A549 (cell line): ENCODE measurements at regions not wholly inside any gene's neighbourhood (a gene's known extent, or its start where the extent isn't known, plus 50 kb on each side); places are given as distances from the start of the nearest gene placed in this dataset.

ENCODE experiments used
- ATAC-seq, 2 experiments: fragments of 200-7000 bp in 1 of 2; fragments of >200 bp in 1 of 2; cut with Nextera tagmentation in 1 of 2; cut with Tn5 transposase in 1 of 2; 3 replicates each; pipeline versions ENCODE4 v1.8.0 to v1.9.1; 2018 to 2020; ENCODE audit warnings: mild to moderate bottlenecking in 1 of 2, moderate library complexity in 1 of 2
- CTCF ChIA-PET: fragments of 300-600 bp; sonication (Branson Sonifier 250); formaldehyde crosslinking; extraction: SDS; loops from one replicate; lab custom pipeline; 2021; ENCODE audit warnings: antibody characterized with exemption, inconsistent platforms; lab: Yijun Ruan, JAX
- POLR2A ChIA-PET: fragments of 350-600 bp; formaldehyde crosslinking; extraction: SDS; loops from one replicate; lab custom pipeline; 2021; ENCODE audit warnings: antibody characterized with exemption, inconsistent platforms; lab: Yijun Ruan, JAX
- DNase-seq, 2 experiments: peaks; one replicate each; pipeline versions ENCODE4 v3.0.0 to v3.0.0-alpha.2; 2011 to 2016; ENCODE audit warnings: low read depth in 1 of 2, low spot score in 1 of 2
- FAIRE-seq: peaks from 2 replicates; lab custom pipeline; 2011; peaks lifted over from hg19 to GRCh38; lab: Jason Lieb, UNC
- H3K27ac ChIP-seq, 2 experiments: fragments of >200 bp; sonication (Bioruptor Twin); formaldehyde crosslinking; 3 replicates each; pipeline ENCODE4 v1.5.1; 2016 to 2017
- H3K4me1 ChIP-seq: fragments of >200 bp; sonication (Bioruptor Twin); formaldehyde crosslinking; 3 replicates; pipeline ENCODE4 v1.6.1; 2016
- H3K4me2 ChIP-seq: fragments of >200 bp; sonication (Bioruptor Twin); formaldehyde crosslinking; 3 replicates; pipeline ENCODE4 v1.6.1; 2016
- H3K4me3 ChIP-seq: fragments of >200 bp; sonication (Bioruptor Twin); formaldehyde crosslinking; 3 replicates; pipeline ENCODE4 v1.5.1; 2016
- H3K9me3 ChIP-seq: fragments of >200 bp; sonication (Bioruptor Twin); formaldehyde crosslinking; 3 replicates; pipeline ENCODE4 v1.6.1; 2016
- CHD2 ChIP-seq: fragments of 150-350 bp; IDR thresholded peaks from 2 replicates; pipeline ENCODE4 v1.6.1; 2014; ENCODE audit warnings: low read length; ENCODE audit not compliant: partially characterized antibody
- EHMT2 ChIP-seq: fragments of 200-600 bp; sonication (generic); IDR thresholded peaks from 2 replicates; pipeline ENCODE4 v1.6.1; 2016; ENCODE audit warnings: antibody characterized with exemption, low read depth, mild to moderate bottlenecking, moderate library complexity
- EP300 ChIP-seq, 2 experiments: fragments of >200 bp; sonication (Bioruptor Twin); formaldehyde crosslinking; IDR thresholded peaks; 2 replicates in 1 of 2; 3 replicates in 1 of 2; pipeline ENCODE4 v1.6.1; 2016 to 2017
- ESRRA ChIP-seq: fragments of 150-350 bp; IDR thresholded peaks from 2 replicates; pipeline ENCODE4 v1.6.1; 2014; ENCODE audit warnings: mild to moderate bottlenecking, low read length, borderline replicate concordance
- FOSL2 ChIP-seq, 2 experiments: fragments of 450-650 bp in 1 of 2; fragments of >200 bp in 1 of 2; sonication (Bioruptor Twin) in 1 of 2; formaldehyde crosslinking; IDR thresholded peaks; 2 replicates each; pipeline versions ENCODE4 v1.5.0 to v1.6.1; 2016 to 2020; ENCODE audit warnings: mild to moderate bottlenecking in 1 of 2, moderate library complexity in 1 of 2
- FOXS1 ChIP-seq: fragments of 250-450 bp; sonication (Bioruptor Pico); IDR thresholded peaks from 2 replicates; pipeline ENCODE4 v1.5.0; 2020; ENCODE audit warnings: mild to moderate bottlenecking, moderate library complexity
- HEYL ChIP-seq: fragments of 250-450 bp; sonication (Bioruptor Pico); IDR thresholded peaks from 2 replicates; pipeline ENCODE4 v1.8.0; 2021; ENCODE audit warnings: mild to moderate bottlenecking, moderate library complexity
- HOXB5 ChIP-seq: fragments of 250-450 bp; sonication (Bioruptor Pico); IDR thresholded peaks from 2 replicates; pipeline ENCODE4 v1.5.0; 2020; ENCODE audit warnings: mild to moderate bottlenecking, moderate library complexity
- JUN ChIP-seq, 2 experiments: fragments of >200 bp; sonication (Bioruptor Twin); formaldehyde crosslinking; IDR thresholded peaks; 2 replicates in 1 of 2; 3 replicates in 1 of 2; pipeline ENCODE4 v1.6.1; 2016 to 2017
- JUNB ChIP-seq: fragments of >200 bp; sonication (Bioruptor Twin); formaldehyde crosslinking; IDR thresholded peaks from 2 replicates; pipeline ENCODE4 v1.6.1; 2016
- KDM1A ChIP-seq: fragments of 200-600 bp; sonication (generic); IDR thresholded peaks from 2 replicates; pipeline ENCODE4 v1.6.1; 2016; ENCODE audit warnings: low read depth, mild to moderate bottlenecking
- NFE2L2 ChIP-seq: fragments of 150-350 bp; conservative IDR thresholded peaks from 2 replicates; pipeline ENCODE4 v1.6.1; 2014; ENCODE audit warnings: low read length
- POLR2AphosphoS2 ChIP-seq: conservative IDR thresholded peaks from 2 replicates; pipeline ENCODE4 v1.6.1; 2012; ENCODE audit warnings: low read length, improper control_type of control experiment, inconsistent platforms
- RARB ChIP-seq: fragments of 250-450 bp; sonication (Bioruptor Pico); IDR thresholded peaks from 2 replicates; pipeline ENCODE4 v1.8.0; 2021; ENCODE audit warnings: mild to moderate bottlenecking, moderate library complexity
- RFX5 ChIP-seq: fragments of 450-650 bp; IDR thresholded peaks from 2 replicates; pipeline ENCODE4 v1.7.1; 2014; ENCODE audit warnings: antibody characterized with exemption, mild to moderate bottlenecking, moderate library complexity
- RNF2 ChIP-seq: fragments of 200-600 bp; sonication (generic); IDR thresholded peaks from 2 replicates; pipeline ENCODE4 v1.6.1; 2016; ENCODE audit warnings: low read depth, mild to moderate bottlenecking, antibody characterized with exemption, moderate library complexity, borderline replicate concordance
- SMC3 ChIP-seq: fragments of >200 bp; sonication (Bioruptor Twin); formaldehyde crosslinking; IDR thresholded peaks from 3 replicates; pipeline ENCODE4 v1.6.1; 2018; ENCODE audit warnings: inconsistent platforms
- TFCP2L1 ChIP-seq: fragments of 250-450 bp; sonication (Bioruptor Pico); IDR thresholded peaks from 2 replicates; pipeline ENCODE4 v1.5.0; 2021; ENCODE audit warnings: mild to moderate bottlenecking
- TP53 ChIP-seq: fragments of 250-450 bp; sonication (Bioruptor Pico); IDR thresholded peaks from 2 replicates; pipeline ENCODE4 v1.5.0; 2021; ENCODE audit warnings: mild to moderate bottlenecking, moderate library complexity
- ZC3H11A ChIP-seq: fragments of 450-650 bp; IDR thresholded peaks from 2 replicates; pipeline ENCODE4 v1.6.1; 2014; ENCODE audit warnings: antibody characterized with exemption, mild to moderate bottlenecking
- WGBS: methylation state at CpG from one replicate; pipeline ENCODE4 v1.1.6; 2017; ENCODE audit errors: missing lambda C conversion rate; 5-methylcytosine and 5-hydroxymethylcytosine counted together
- TF ChIP-seq, protein P1 (sequence below): IDR thresholded peaks from 2 replicates; pipeline ENCODE4 v1.6.1; 2012
- TF ChIP-seq, protein P2 (sequence below): fragments of 150-350 bp; IDR thresholded peaks from 2 replicates; pipeline ENCODE4 v1.6.1; 2014; ENCODE audit warnings: low read depth, mild to moderate bottlenecking, low read length
- TF ChIP-seq, protein P3 (sequence below): fragments of >200 bp; sonication (Bioruptor Twin); formaldehyde crosslinking; IDR thresholded peaks from 3 replicates; pipeline ENCODE4 v1.5.1; 2016
- TF ChIP-seq, protein P4 (sequence below): fragments of 250-450 bp; sonication (Bioruptor Pico); IDR thresholded peaks from 2 replicates; pipeline ENCODE4 v1.5.0; 2021; ENCODE audit warnings: mild to moderate bottlenecking, moderate library complexity, borderline replicate concordance

DNA sequence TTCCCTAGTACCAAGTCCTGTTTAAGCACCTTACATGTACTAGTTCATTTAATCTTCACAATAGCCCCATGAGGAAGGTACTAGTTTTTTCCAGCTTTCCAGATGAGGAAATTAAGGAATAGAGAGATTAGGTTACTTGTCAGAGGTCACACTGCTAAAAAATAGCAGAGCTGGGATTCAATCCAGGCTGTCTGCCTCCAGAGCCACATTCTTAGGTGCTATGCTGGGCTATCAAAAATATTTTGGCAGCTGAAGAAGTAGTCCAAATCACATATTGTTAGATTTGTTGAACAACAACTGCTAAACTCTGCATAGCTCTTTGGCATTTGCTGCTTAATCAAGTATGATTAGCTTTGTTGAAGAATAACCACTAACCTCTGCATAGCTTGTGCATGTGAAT lies 591.5 kb upstream of the KLF4 start:
- DNase-seq (no peak), FAIRE-seq (no peak), ATAC-seq (no peak)
- ChIA-PET POLR2A (no interaction called here), CTCF (interaction anchor here (0.8 kb wide), 2 partner anchors 21 to 111 kb away, joined by 3 to 4 read pairs; no protein-coding TSS in a partner anchor)
- no peaks in the 10 kb centered on the region for H3K4me1 ChIP-seq
- TF ChIP-seq JUNB (no peak), EHMT2 (no peak), HOXB5 (CRISPR knock-in tag) (no peak), SMC3 (no peak), TFCP2L1 (CRISPR knock-in tag) (no peak), FOXS1 (CRISPR knock-in tag) (no peak), HEYL (CRISPR knock-in tag) (no peak), RARB (no peak), NFE2L2 (no peak), POLR2AphosphoS2 (no peak), ESRRA (no peak), TP53 (CRISPR knock-in tag) (no peak)
- TF ChIP-seq, protein P1, sequence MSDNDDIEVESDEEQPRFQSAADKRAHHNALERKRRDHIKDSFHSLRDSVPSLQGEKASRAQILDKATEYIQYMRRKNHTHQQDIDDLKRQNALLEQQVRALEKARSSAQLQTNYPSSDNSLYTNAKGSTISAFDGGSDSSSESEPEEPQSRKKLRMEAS: no peak
- TF ChIP-seq, protein P2, sequence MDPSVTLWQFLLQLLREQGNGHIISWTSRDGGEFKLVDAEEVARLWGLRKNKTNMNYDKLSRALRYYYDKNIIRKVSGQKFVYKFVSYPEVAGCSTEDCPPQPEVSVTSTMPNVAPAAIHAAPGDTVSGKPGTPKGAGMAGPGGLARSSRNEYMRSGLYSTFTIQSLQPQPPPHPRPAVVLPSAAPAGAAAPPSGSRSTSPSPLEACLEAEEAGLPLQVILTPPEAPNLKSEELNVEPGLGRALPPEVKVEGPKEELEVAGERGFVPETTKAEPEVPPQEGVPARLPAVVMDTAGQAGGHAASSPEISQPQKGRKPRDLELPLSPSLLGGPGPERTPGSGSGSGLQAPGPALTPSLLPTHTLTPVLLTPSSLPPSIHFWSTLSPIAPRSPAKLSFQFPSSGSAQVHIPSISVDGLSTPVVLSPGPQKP: no peak
- H3K27ac ChIP-seq: no peak overlapping the region
- H3K4me3 ChIP-seq: no peak overlapping the region
- no peaks in the 10 kb centered on the region for H3K9me3 ChIP-seq
- no peak overlapping the region for H3K4me2 ChIP-seq

DNA sequence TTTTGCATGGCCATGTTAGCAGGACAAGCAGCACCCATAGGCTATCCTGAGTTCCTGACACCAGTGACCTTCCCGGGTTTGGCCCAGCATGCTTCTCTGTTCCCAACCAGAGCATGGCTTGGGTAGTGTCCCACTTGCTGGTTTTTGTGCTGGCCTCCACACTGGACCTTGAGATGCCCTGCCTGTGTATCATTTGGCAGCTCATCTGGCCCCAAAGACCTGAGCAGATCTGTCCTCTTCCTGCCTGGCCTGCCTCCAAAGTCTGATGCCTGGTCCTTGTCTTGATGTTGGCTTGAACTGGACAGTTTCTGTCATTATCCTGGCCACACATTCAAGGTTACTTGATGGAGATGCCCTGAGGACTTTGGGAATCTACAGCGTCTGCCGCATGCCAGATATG lies 590.7 kb upstream of the KLF4 start:
- ChIA-PET POLR2A (no interaction called here), CTCF (no interaction called here)
- H3K9me3 ChIP-seq: no peaks in the 10 kb centered on the region
- H3K4me3 ChIP-seq: no peak overlapping the region
- TF ChIP-seq EHMT2: no peak
- H3K4me2 ChIP-seq: no peak overlapping the region
- FAIRE-seq (no peak), ATAC-seq (no peak), DNase-seq (no peak)
- H3K27ac ChIP-seq: no peak overlapping the region
- H3K4me1 ChIP-seq: no peaks in the 10 kb centered on the region
- 79% methylated on average over 3 of the region's 3 CpGs for WGBS

DNA sequence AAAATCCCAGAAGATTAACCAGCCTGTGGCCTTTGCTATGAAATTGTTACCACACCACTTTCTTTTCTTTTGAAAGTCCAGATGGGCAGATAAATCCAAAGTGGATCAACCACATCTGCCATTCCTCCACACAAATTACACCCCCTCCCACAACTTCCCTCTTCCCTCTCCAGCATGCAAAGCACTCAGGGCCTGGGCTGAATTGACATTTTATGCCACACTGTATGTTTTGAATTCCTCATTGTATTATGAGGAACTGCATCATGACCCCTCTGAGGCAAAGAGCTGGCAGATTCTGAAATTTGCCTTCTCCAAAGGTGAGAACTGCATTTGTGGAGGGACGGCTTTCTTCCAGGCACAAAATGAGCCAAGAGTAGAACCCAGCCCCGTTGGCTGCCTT lies 589.2 kb upstream of the KLF4 start:
- 79% methylated on average over 2 of the region's 2 CpGs for WGBS
- ChIA-PET CTCF (interaction anchor here (1.4 kb wide), 1 partner anchor 14 kb away, joined by 4 read pairs; no protein-coding TSS in a partner anchor), POLR2A (no interaction called here)
- ATAC-seq (no peak), FAIRE-seq (no peak), DNase-seq (no peak)
- H3K4me3 ChIP-seq: no peak overlapping the region
- no peak overlapping the region for H3K4me2 ChIP-seq
- H3K4me1 ChIP-seq: peaks cover 14% of the 10 kb centered on the region
- no peaks in the 10 kb centered on the region for H3K9me3 ChIP-seq
- H3K27ac ChIP-seq: no peak overlapping the region
- TF ChIP-seq RARB (no peak), RFX5 (no peak)
- TF ChIP-seq, protein P2: no peak
- TF ChIP-seq, protein P3, sequence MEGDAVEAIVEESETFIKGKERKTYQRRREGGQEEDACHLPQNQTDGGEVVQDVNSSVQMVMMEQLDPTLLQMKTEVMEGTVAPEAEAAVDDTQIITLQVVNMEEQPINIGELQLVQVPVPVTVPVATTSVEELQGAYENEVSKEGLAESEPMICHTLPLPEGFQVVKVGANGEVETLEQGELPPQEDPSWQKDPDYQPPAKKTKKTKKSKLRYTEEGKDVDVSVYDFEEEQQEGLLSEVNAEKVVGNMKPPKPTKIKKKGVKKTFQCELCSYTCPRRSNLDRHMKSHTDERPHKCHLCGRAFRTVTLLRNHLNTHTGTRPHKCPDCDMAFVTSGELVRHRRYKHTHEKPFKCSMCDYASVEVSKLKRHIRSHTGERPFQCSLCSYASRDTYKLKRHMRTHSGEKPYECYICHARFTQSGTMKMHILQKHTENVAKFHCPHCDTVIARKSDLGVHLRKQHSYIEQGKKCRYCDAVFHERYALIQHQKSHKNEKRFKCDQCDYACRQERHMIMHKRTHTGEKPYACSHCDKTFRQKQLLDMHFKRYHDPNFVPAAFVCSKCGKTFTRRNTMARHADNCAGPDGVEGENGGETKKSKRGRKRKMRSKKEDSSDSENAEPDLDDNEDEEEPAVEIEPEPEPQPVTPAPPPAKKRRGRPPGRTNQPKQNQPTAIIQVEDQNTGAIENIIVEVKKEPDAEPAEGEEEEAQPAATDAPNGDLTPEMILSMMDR: no peak

DNA sequence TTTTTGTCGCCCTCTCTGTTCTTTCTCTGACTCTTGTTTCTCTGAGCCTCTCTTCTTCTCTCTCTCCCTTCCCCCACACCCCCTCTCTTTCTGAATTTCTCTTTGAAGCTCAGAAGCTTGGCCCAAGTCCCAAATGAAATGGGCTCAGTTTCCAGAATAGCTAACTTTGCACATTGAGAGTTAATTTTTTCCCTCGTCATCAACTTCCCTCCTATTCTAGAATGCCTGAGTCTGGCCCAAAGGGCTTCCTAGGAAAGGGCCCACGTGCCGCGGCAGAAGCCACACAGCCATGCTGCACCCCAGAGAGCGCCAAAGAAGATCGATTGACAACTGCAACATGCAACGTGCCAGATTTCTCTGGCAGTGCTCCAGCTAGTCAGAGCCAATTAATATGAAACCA lies 588.8 kb upstream of the KLF4 start:
- ChIA-PET POLR2A (no interaction called here), CTCF (interaction anchor here (1.4 kb wide), 1 partner anchor 15 kb away, joined by 4 read pairs; no protein-coding TSS in a partner anchor)
- Histone ChIP-seq H3K4me1 (peaks cover 18% of the 10 kb centered on the region), H3K9me3 (no peaks in the 10 kb centered on the region), H3K27ac (no peak overlapping the region), H3K4me3 (no peak overlapping the region), H3K4me2 (no peak overlapping the region)
- DNase-seq (no peak), FAIRE-seq (no peak), ATAC-seq (no peak)
- WGBS: 88% methylated on average over 8 of the region's 8 CpGs
- no peak for TF ChIP-seq EHMT2
- TF ChIP-seq RFX5: no peak
- TF ChIP-seq JUN (IDR thresholded peaks at IDR 0.05): no peak
- TF ChIP-seq FOSL2 (IDR thresholded peaks at IDR 0.05): no peak
- TF ChIP-seq FOSL2 (CRISPR knock-in tag; IDR thresholded peaks at IDR 0.05): no peak
- TF ChIP-seq, protein P2: no peak
- TF ChIP-seq HOXB5 (CRISPR knock-in tag): no peak
- TF ChIP-seq CHD2: no peak
- no peak for TF ChIP-seq ZC3H11A
- no peak for TF ChIP-seq KDM1A
- no peak for TF ChIP-seq RNF2
- TF ChIP-seq, protein P4, sequence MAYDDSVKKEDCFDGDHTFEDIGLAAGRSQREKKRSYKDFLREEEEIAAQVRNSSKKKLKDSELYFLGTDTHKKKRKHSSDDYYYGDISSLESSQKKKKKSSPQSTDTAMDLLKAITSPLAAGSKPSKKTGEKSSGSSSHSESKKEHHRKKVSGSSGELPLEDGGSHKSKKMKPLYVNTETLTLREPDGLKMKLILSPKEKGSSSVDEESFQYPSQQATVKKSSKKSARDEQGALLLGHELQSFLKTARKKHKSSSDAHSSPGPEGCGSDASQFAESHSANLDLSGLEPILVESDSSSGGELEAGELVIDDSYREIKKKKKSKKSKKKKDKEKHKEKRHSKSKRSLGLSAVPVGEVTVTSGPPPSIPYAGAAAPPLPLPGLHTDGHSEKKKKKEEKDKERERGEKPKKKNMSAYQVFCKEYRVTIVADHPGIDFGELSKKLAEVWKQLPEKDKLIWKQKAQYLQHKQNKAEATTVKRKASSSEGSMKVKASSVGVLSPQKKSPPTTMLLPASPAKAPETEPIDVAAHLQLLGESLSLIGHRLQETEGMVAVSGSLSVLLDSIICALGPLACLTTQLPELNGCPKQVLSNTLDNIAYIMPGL (CRISPR knock-in tag): no peak
- no peak for TF ChIP-seq EP300 (IDR thresholded peaks at IDR 0.05)
